ENCODE measurements at regions not wholly inside any gene's neighbourhood (a gene's known extent, or its start where the extent isn't known, plus 50 kb on each side); places are given as distances from the start of the nearest gene placed in this dataset.

- Mint-ChIP-seq H3K4me1 (ENCODE audit: unreplicated experiment) (peaks cover 18% of the 10 kb centered on the region), H3K9me3 (peaks cover 7% of the 10 kb centered on the region), H3K36me3 (no peaks in the 10 kb centered on the region), H3K27ac (no peak overlapping the region), H3K27me3 (no peaks in the 10 kb centered on the region), H3K4me3 (peak overlapping the region; percentile 3)
- no peak for DNase-seq (ENCODE audit: extremely low spot score, unreplicated experiment)
- no peak for TF ChIP-seq CTCF (conservative IDR thresholded peaks at IDR 0.05)
These were observed 83.9 kb upstream of the USP9X start for GRCh38 chrX:41001327-41001726.

GRCh38 chrX:41002026-41002425, 83.2 kb upstream of the USP9X start:
- Mint-ChIP-seq H3K27ac (peak overlapping the region; percentile 14), H3K9me3 (peaks cover 4% of the 10 kb centered on the region), H3K4me1 (ENCODE audit: unreplicated experiment) (peaks cover 14% of the 10 kb centered on the region), H3K27me3 (no peaks in the 10 kb centered on the region), H3K4me3 (peak overlapping the region; percentile 9), H3K36me3 (no peaks in the 10 kb centered on the region)
- no peak for DNase-seq (ENCODE audit: extremely low spot score, unreplicated experiment)
- no peak for TF ChIP-seq CTCF (conservative IDR thresholded peaks at IDR 0.05)

- no peak overlapping the region for H3K27ac Mint-ChIP-seq
- H3K36me3 Mint-ChIP-seq: no peaks in the 10 kb centered on the region
- no peak for DNase-seq (ENCODE audit: extremely low spot score, unreplicated experiment)
- no peaks in the 10 kb centered on the region for H3K27me3 Mint-ChIP-seq
- H3K9me3 Mint-ChIP-seq: no peaks in the 10 kb centered on the region
- no peak for TF ChIP-seq CTCF (conservative IDR thresholded peaks at IDR 0.05)
- H3K4me3 Mint-ChIP-seq: no peak overlapping the region
- H3K4me1 Mint-ChIP-seq (ENCODE audit: unreplicated experiment): peaks cover 14% of the 10 kb centered on the region
These were observed 81.6 kb upstream of the USP9X start for GRCh38 chrX:41003506-41004270.

GRCh38 chrX:41005445-41005992, 79.7 kb upstream of the USP9X start:
- Mint-ChIP-seq H3K9me3 (no peaks in the 10 kb centered on the region), H3K27me3 (no peaks in the 10 kb centered on the region), H3K4me1 (ENCODE audit: unreplicated experiment) (peaks cover 14% of the 10 kb centered on the region)

More at GRCh38 chrX:41005445-41005992, 79.7 kb upstream of the USP9X start:
- Mint-ChIP-seq H3K4me3 (no peak overlapping the region), H3K27ac (no peak overlapping the region), H3K36me3 (no peaks in the 10 kb centered on the region)
- DNase-seq (ENCODE audit: extremely low spot score, unreplicated experiment): no peak
- TF ChIP-seq CTCF (conservative IDR thresholded peaks at IDR 0.05): no peak

Data from type B pancreatic cell (in vitro differentiated cells).